ENCODE measurements at regions not wholly inside any gene's neighbourhood (a gene's known extent, or its start where the extent isn't known, plus 50 kb on each side); places are given as distances from the start of the nearest gene placed in this dataset.

GRCh38 chr14:49972823-49973222 is 79.9 kb downstream of the ARF6 start (continued):
- TF ChIP-seq, protein P1, sequence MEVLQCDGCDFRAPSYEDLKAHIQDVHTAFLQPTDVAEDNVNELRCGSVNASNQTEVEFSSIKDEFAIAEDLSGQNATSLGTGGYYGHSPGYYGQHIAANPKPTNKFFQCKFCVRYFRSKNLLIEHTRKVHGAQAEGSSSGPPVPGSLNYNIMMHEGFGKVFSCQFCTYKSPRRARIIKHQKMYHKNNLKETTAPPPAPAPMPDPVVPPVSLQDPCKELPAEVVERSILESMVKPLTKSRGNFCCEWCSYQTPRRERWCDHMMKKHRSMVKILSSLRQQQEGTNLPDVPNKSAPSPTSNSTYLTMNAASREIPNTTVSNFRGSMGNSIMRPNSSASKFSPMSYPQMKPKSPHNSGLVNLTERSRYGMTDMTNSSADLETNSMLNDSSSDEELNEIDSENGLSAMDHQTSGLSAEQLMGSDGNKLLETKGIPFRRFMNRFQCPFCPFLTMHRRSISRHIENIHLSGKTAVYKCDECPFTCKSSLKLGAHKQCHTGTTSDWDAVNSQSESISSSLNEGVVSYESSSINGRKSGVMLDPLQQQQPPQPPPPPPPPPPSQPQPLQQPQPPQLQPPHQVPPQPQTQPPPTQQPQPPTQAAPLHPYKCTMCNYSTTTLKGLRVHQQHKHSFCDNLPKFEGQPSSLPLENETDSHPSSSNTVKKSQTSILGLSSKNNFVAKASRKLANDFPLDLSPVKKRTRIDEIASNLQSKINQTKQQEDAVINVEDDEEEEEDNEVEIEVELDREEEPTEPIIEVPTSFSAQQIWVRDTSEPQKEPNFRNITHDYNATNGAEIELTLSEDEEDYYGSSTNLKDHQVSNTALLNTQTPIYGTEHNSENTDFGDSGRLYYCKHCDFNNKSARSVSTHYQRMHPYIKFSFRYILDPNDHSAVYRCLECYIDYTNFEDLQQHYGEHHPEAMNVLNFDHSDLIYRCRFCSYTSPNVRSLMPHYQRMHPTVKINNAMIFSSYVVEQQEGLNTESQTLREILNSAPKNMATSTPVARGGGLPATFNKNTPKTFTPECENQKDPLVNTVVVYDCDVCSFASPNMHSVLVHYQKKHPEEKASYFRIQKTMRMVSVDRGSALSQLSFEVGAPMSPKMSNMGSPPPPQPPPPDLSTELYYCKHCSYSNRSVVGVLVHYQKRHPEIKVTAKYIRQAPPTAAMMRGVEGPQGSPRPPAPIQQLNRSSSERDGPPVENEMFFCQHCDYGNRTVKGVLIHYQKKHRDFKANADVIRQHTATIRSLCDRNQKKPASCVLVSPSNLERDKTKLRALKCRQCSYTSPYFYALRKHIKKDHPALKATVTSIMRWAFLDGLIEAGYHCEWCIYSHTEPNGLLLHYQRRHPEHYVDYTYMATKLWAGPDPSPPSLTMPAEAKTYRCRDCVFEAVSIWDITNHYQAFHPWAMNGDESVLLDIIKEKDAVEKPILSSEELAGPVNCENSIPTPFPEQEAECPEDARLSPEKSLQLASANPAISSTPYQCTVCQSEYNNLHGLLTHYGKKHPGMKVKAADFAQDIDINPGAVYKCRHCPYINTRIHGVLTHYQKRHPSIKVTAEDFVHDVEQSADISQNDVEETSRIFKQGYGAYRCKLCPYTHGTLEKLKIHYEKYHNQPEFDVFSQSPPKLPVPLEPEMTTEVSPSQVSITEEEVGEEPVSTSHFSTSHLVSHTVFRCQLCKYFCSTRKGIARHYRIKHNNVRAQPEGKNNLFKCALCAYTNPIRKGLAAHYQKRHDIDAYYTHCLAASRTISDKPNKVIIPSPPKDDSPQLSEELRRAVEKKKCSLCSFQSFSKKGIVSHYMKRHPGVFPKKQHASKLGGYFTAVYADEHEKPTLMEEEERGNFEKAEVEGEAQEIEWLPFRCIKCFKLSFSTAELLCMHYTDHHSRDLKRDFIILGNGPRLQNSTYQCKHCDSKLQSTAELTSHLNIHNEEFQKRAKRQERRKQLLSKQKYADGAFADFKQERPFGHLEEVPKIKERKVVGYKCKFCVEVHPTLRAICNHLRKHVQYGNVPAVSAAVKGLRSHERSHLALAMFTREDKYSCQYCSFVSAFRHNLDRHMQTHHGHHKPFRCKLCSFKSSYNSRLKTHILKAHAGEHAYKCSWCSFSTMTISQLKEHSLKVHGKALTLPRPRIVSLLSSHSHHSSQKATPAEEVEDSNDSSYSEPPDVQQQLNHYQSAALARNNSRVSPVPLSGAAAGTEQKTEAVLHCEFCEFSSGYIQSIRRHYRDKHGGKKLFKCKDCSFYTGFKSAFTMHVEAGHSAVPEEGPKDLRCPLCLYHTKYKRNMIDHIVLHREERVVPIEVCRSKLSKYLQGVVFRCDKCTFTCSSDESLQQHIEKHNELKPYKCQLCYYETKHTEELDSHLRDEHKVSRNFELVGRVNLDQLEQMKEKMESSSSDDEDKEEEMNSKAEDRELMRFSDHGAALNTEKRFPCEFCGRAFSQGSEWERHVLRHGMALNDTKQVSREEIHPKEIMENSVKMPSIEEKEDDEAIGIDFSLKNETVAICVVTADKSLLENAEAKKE (CRISPR knock-in tag; IDR thresholded peaks at IDR 0.05), result no peak
- TF ChIP-seq JUNB (IDR thresholded peaks at IDR 0.05; ENCODE audit: unreplicated experiment) (no peak), STAT1 (IDR thresholded peaks at IDR 0.05; ENCODE audit: unreplicated experiment) (no peak)

DNA sequence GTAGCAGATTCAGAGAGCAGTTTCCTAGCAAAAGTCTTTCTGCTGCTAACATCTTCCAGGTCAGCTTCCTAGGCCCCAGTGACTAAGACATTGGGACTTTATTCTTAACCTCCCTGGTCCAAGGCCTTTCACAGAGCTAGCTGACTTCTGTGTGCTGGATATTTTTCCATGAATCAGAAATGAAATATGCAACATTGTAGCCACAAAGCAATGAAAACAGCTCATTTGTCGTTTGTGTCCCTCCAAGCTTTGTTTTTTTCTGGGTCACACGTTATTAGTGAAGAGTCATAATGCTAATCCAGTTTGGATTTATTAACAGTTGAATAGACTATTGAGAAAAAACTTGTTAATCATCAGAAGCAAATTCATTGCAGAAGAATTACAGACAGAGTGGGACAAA is 82.4 kb downstream of the ARF6 start:
- Histone ChIP-seq H3K9me2 (ENCODE audit: insufficient read depth) (no peaks in the 10 kb centered on the region), H3K27ac (ENCODE audit: low read depth) (no peak overlapping the region), H2AFZ (no peak overlapping the region), H3K36me3 (ENCODE audit: insufficient read depth) (no peaks in the 10 kb centered on the region), H3K4me3 (no peak overlapping the region), H4K20me1 (replicated peaks; ENCODE audit: insufficient read depth) (no peaks in the 10 kb centered on the region), H3K4me1 (ENCODE audit: insufficient read depth) (peaks cover 6% of the 10 kb centered on the region; the same call in 1 of the 2 replicates), H3F3A (replicated peaks; ENCODE audit: low read depth) (no peaks in the 10 kb centered on the region), H3K27me3 (ENCODE audit: insufficient read depth) (no peaks in the 10 kb centered on the region), H3K4me2 (no peak overlapping the region), H3K79me2 (replicated peaks; ENCODE audit: insufficient read depth) (no peaks in the 10 kb centered on the region)
- H3K27ac Mint-ChIP-seq, result no peak overlapping the region
- H3K9me3 Mint-ChIP-seq, result no peaks in the 10 kb centered on the region
- H3K4me1 Mint-ChIP-seq, result peaks cover 14% of the 10 kb centered on the region
- no peak overlapping the region for H3K4me3 Mint-ChIP-seq
- no peaks in the 10 kb centered on the region for H3K27me3 Mint-ChIP-seq (ENCODE audit: insufficient read depth, low read depth, poor library complexity)
- ATAC-seq, result no peak
- TF ChIP-seq, protein P1 (CRISPR knock-in tag; IDR thresholded peaks at IDR 0.05), result no peak
- TF ChIP-seq NANOG (IDR thresholded peaks at IDR 0.05; ENCODE audit: borderline replicate concordance) (no peak), STAT1 (IDR thresholded peaks at IDR 0.05; ENCODE audit: unreplicated experiment) (no peak), EZH2 (IDR thresholded peaks at IDR 0.05; ENCODE audit: low read depth, unreplicated experiment) (no peak), CREB1 (CRISPR knock-in tag; IDR thresholded peaks at IDR 0.05; ENCODE audit: low read depth) (no peak), POLR2AphosphoS5 (IDR thresholded peaks at IDR 0.05; ENCODE audit: low read depth) (no peak)
- no peak for DNase-seq (ENCODE audit: low spot score)
- H3K36me3 Mint-ChIP-seq (ENCODE audit: low read depth), result no peaks in the 10 kb centered on the region

All from GM23338 (cell line).